ENCODE measurements at regions not wholly inside any gene's neighbourhood (a gene's known extent, or its start where the extent isn't known, plus 50 kb on each side); places are given as distances from the start of the nearest gene placed in this dataset.

DNA sequence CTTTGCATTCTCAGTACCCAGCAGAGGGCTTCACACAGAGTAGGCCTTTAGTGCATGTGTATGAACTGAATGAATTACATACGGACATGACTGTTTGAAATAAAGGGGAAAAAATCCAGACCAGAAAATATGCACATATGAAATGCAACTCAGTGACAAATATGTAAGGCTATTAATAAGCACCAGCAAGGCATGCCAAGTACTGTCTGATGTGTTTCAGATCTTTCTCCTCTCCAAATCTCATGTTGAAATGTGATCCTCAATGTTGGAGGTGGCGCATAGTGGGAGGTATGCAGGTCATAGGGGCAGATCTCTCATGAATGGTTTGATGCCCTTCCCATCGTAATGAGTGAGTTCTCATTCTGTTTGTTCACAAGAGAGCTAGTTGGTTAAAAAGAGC, 87.3 kb upstream of the TOMM7 start:
- no peak for DNase-seq

GRCh38 chr7:22907805-22908204, 85.2 kb upstream of the TOMM7 start:
- DNase-seq: no peak

- DNase-seq: no peak
Observed at GRCh38 chr7:22900784-22901183, 78.1 kb upstream of the TOMM7 start.

GRCh38 chr7:22900101-22900500, 77.5 kb upstream of the TOMM7 start:
- DNase-seq: no peak

GRCh38 chr7:22896917-22897316, 74.3 kb upstream of the TOMM7 start:
- DNase-seq: no peak

DNA sequence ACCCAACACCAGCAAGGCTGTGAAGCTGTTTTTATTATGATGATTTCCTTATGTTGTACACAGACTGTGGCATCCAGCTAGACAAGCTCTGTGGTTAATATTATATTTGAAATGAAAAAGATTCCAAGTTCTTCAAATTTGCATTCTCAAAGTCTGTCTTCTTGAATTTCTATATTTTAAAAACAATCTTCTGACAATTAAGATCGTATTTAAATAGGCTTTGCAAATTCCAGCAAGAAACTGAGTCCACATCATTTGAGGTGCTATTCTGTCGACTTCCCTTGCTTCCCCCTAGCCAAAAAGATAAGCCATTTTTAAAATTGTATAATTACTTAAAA, 73.1 kb upstream of the TOMM7 start:
- DNase-seq: no peak

GRCh38 chr7:22895140-22895827, 72.6 kb upstream of the TOMM7 start:
- DNase-seq: no peak

DNA sequence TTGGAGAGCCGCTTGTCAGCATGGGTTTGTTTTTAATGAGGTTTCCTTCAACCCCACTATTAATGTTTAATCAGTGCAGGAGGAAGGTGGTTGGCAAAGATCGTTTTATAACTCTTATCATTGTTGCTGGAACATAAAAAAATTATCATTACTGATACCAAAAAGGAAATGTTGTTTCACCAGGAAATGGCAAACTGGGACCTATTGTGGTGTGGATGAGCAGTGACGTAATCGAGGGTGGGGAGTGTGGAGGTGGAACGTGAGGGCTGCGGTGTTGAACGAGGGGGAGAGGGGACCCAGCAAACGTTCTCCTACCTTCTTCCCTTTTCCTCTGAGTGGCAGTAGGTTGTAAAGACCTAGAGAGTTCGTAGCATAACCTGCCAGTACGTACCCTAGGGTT, 71.9 kb upstream of the TOMM7 start:
- DNase-seq: no peak

DNA sequence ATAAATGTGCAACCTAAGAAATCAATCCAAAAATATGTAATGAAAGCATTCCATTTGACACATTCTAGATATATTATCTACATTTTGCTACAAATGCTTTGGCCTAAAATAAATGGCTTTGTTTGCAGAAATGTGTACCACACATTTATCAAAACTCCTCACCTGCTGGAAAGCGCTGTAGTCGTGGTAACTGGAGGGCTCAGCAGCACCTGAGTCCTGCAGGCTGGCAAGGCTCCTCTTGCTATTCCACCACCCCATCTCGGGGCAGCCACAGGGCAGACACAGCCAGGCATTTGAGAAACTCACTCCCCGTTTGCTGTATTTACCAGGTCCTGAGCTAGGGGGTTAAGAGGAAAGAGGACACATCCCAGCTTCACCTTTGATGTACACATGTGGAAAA, 68.1 kb upstream of the TOMM7 start:
- no peak for DNase-seq

GRCh38 chr7:22885797-22886261, 63.2 kb upstream of the TOMM7 start:
- DNase-seq: peak; percentile 13

GRCh38 chr7:22884911-22885788, 62.5 kb upstream of the TOMM7 start:
- DNase-seq: no peak

DNA sequence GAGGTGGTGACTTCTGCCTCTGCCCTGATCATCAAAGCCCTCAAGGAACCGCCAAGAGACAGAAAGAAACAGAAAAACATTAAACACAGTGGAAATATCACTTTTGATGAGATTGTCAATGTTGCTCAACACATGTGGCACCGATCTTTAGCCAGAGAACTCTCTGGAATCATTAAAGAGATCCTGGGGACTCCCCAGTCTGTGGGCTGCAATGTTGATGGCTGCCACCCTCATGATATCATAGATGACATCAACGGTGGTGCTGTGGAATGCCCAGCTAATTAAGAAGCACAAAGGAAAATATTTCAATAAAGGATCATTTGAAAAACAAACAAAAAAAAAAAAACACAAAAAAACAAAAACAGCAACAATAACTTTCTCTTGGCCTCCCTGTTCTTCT, 59.5 kb upstream of the TOMM7 start:
- DNase-seq: no peak

- no peak for DNase-seq
Observed at GRCh38 chr7:22879709-22880306, 57.2 kb upstream of the TOMM7 start.

GRCh38 chr7:22879280-22879679, 56.6 kb upstream of the TOMM7 start:
- DNase-seq: no peak

- DNase-seq: no peak
Observed at GRCh38 chr7:22876986-22877729, 54.5 kb upstream of the TOMM7 start.

GRCh38 chr7:22875470-22875869, 52.8 kb upstream of the TOMM7 start:
- no peak for DNase-seq

DNA sequence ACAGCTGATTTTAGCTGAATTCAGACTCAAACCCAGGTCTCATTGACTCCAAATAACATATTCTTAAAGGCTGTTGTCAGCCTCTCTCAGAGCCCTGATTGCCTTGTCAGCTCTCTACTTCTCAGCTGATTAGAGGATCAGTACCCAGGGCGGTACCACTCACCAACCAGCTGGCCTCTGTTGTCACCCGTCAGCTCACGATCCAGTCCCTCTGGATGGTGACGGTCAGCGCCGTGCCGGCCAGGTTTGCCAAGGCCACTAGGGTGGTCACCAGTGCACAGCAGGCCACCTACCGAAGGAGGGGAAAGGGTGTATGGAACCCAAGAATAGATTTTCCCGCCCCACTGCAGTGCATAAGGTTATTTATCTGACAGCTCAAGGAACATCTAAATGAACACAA, 52.3 kb upstream of the TOMM7 start:
- DNase-seq: no peak
